ENCODE measurements at regions not wholly inside any gene's neighbourhood (a gene's known extent, or its start where the extent isn't known, plus 50 kb on each side); places are given as distances from the start of the nearest gene placed in this dataset.

DNA sequence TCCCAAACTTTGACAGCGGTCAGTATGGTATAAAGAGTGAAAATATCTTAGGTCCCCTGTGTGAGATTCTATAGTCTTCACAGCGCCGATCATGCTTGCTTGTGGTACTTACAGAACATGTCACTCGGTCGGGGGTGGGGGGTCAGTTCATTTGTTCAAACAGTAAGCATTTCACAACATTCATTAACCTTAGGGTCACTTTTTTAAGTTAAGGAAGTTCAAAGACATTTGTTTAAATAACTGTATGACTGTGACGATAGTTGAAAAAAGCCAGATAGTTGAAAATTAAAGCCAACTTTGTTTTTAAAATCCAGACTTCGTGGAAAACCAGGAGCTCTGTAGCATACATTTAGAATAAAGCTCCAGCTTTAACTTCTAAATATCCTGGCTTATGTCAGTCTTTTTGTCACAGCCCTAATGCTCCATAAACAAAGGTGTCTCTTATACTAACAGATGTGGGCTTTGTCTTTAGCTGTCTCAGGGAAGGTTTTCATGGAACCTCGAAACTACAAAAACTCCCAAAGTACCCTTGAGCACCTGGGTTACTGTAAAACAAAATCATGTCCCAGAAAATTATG is 57.9 kb upstream of the PHACTR2 start:
- TF ChIP-seq, protein P1, sequence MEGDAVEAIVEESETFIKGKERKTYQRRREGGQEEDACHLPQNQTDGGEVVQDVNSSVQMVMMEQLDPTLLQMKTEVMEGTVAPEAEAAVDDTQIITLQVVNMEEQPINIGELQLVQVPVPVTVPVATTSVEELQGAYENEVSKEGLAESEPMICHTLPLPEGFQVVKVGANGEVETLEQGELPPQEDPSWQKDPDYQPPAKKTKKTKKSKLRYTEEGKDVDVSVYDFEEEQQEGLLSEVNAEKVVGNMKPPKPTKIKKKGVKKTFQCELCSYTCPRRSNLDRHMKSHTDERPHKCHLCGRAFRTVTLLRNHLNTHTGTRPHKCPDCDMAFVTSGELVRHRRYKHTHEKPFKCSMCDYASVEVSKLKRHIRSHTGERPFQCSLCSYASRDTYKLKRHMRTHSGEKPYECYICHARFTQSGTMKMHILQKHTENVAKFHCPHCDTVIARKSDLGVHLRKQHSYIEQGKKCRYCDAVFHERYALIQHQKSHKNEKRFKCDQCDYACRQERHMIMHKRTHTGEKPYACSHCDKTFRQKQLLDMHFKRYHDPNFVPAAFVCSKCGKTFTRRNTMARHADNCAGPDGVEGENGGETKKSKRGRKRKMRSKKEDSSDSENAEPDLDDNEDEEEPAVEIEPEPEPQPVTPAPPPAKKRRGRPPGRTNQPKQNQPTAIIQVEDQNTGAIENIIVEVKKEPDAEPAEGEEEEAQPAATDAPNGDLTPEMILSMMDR (IDR thresholded peaks at IDR 0.05): no peak
- TF ChIP-seq POLR2A (IDR thresholded peaks at IDR 0.05): no peak
- no peak for TF ChIP-seq POLR2AphosphoS5 (IDR thresholded peaks at IDR 0.05)
- no peak for TF ChIP-seq EP300 (IDR thresholded peaks at IDR 0.05)
